Duodenal mucosa (tissue), 2 donors: ENCODE measurements at regions not wholly inside any gene's neighbourhood (a gene's known extent, or its start where the extent isn't known, plus 50 kb on each side); places are given as distances from the start of the nearest gene placed in this dataset.

Experiments used
- H3K27ac ChIP-seq: one replicate; pipeline ENCODE4 v1.7.0; 2013; ENCODE audit warnings: low read depth, low read length
- H3K27me3 ChIP-seq, 2 donors: one replicate each; pipeline ENCODE4 v1.7.0; 2013; ENCODE audit warnings: low read length in 2 of 2, control low read depth in 1 of 2; ENCODE audit not compliant: insufficient read depth in 2 of 2, control insufficient read depth in 1 of 2
- H3K36me3 ChIP-seq, 2 donors: one replicate each; pipeline ENCODE4 v1.7.0; 2013; ENCODE audit warnings: low read length in 2 of 2, control low read depth in 1 of 2; ENCODE audit not compliant: insufficient read depth in 2 of 2, control insufficient read depth in 1 of 2
- H3K4me1 ChIP-seq, 2 donors: one replicate each; pipeline ENCODE4 v1.7.0; 2013; ENCODE audit warnings: low read length in 2 of 2, control low read depth in 1 of 2; ENCODE audit not compliant: insufficient read depth in 2 of 2, control insufficient read depth in 1 of 2
- H3K4me3 ChIP-seq, 2 donors: one replicate each; pipeline ENCODE4 v1.7.0; 2013; ENCODE audit warnings: low read length in 2 of 2, low read depth in 1 of 2
- H3K9ac ChIP-seq, 2 donors: one replicate each; pipeline ENCODE4 v1.7.0; 2013; ENCODE audit warnings: low read length in 2 of 2, low read depth in 1 of 2
- H3K9me3 ChIP-seq, 2 donors: one replicate each; pipeline ENCODE4 v1.7.0; 2013; ENCODE audit warnings: low read length in 2 of 2, control low read depth in 1 of 2; ENCODE audit not compliant: control insufficient read depth in 1 of 2

DNA sequence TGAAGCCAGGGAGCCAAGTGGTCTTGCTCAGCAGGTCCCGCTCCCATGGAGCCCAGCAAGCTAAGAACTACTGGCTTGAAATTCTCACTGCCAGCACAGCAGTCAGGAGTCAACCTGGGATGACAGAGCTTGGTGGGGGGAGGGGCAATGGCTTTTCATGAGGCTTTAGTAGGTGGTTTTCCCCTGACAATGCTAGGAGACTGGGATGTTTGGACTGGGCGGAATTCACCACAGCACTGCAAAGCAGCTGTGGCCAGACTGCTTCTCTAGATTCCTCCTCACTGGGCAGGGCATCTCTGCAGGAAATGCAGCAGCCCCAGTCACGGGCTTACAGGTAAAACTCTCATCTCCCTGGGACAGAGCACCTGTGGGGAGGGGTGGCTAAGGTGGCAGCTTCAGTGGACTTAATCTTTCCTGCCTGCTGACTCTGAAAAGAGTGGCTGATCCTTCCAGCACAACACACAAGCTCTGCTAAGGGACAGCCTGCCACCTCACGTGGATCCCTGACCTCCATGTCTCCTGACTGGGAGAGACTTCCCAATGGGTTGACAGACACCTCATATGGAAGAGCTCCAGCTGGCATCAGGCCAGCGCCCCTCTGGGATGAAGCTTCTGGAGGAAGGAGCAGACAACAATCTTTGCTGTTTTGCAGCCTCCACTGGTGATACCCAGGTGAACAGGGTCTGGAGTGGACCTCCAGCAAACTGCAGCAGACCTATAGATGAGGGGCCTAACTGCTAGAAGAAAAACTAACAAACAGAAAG lies 349.7 kb upstream of the ST6GAL2 start:
- Histone ChIP-seq H3K36me3 (no peaks in the 10 kb centered on the region), H3K4me1 (no peaks in the 10 kb centered on the region), H3K27me3 (no peaks in the 10 kb centered on the region), H3K9me3 (no peaks in the 10 kb centered on the region), H3K9ac (no peak overlapping the region), H3K4me3 (no peak overlapping the region), H3K27ac (no peak overlapping the region)

- no peak overlapping the region for H3K27ac ChIP-seq
- no peak overlapping the region for H3K9ac ChIP-seq
- H3K36me3 ChIP-seq: no peaks in the 10 kb centered on the region
- H3K27me3 ChIP-seq: no peaks in the 10 kb centered on the region
- no peak overlapping the region for H3K4me3 ChIP-seq
- no peaks in the 10 kb centered on the region for H3K4me1 ChIP-seq
- no peaks in the 10 kb centered on the region for H3K9me3 ChIP-seq
These were observed 356.8 kb upstream of the ST6GAL2 start for GRCh38 chr2:107242811-107243210.

GRCh38 chr2:107248932-107249331 lies 363.0 kb upstream of the ST6GAL2 start:
- no peaks in the 10 kb centered on the region for H3K9me3 ChIP-seq
- H3K36me3 ChIP-seq: no peaks in the 10 kb centered on the region
- no peak overlapping the region for H3K9ac ChIP-seq
- no peak overlapping the region for H3K4me3 ChIP-seq
- no peak overlapping the region for H3K27ac ChIP-seq
- no peaks in the 10 kb centered on the region for H3K27me3 ChIP-seq
- no peaks in the 10 kb centered on the region for H3K4me1 ChIP-seq

GRCh38 chr2:107255744-107256143 lies 369.8 kb upstream of the ST6GAL2 start:
- Histone ChIP-seq H3K9me3 (peaks cover 0 to 4% of the 10 kb centered on the region in 2 donors), H3K9ac (no peak overlapping the region), H3K4me3 (no peak overlapping the region), H3K27ac (no peak overlapping the region), H3K27me3 (no peaks in the 10 kb centered on the region), H3K36me3 (no peaks in the 10 kb centered on the region), H3K4me1 (no peaks in the 10 kb centered on the region)

DNA sequence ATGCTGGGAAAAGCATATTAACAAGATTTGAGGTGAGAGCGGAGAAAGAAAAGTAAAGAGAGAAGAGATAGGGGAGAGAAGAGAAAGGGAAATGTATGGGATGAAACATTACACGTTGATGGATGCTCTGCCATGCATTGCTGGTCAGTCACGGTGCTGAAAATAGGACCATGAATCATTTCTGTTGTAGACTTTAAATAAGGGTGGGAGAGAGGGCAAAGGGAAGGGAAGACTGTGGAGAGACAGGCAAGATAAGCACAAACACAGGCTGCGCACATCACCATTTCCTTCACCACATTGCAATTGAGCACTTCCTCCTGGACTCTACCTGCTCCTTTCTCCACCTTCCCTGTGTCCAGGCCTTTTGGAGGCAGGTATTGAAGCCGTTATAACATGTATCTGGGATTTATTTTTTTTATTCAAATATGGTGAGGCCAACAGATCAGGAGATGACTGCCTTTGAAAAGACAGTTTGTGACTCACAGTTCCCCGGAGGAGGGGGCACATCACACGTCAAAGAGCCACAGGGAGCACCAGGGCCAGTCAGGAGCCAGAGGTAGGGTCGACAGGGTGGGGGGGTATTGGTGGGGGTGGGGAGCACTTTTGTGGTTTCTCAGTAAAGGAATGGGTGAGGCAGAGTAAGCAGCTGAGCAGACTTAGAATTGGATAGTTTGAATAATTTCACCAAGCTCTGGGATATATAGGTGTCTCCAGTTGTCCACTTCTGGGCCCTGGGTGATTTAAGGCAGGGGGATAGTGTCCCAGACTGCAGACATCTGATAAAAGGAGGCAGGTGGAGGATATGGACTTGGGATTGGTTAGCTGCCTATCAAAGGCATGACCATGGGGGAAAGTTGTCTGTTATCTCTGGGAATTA lies 372.8 kb upstream of the ST6GAL2 start:
- Histone ChIP-seq H3K27me3 (no peaks in the 10 kb centered on the region), H3K9me3 (peaks cover 0 to 4% of the 10 kb centered on the region in 2 donors), H3K27ac (no peak overlapping the region), H3K9ac (no peak overlapping the region), H3K4me3 (no peak overlapping the region), H3K4me1 (no peaks in the 10 kb centered on the region), H3K36me3 (no peaks in the 10 kb centered on the region)

DNA sequence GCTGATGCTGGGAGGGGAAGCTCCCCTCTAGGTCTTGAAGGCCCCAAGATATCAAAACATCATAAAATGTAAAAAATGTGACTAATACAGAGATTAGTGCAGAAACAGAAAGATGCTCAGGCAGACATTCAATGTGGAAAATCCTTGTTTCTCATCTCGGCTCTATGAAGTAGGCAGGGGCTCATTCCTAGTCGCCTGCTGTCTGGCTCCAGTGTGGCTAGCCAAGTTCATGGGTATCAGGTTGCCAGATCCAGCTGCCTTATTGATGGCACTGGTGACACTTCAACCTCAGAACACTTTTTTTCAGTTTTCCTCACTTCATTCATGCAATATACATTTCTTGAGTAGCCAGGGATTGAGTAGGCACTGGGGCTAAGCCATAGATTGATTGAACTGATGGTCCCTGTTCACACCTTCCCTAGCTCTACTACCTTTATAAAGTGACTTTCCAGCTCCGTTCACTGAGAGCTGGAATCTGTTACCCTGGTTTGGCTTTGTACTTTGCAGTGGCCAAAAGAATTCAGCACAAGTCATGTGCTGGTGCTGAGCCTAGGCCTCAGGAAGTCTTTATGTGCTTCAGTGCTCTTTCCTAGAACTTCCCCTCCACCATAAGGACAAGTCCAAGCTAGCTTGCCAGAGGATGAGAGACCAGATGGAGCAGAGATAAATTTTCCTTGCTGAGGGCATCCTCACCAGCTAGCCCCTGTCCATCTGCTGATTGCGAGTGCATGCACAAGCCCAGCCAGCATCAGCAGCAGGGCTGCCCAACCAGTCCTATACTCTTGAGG lies 373.6 kb upstream of the ST6GAL2 start:
- peaks cover 0 to 4% of the 10 kb centered on the region in 2 donors for H3K9me3 ChIP-seq
- no peak overlapping the region for H3K9ac ChIP-seq
- no peaks in the 10 kb centered on the region for H3K4me1 ChIP-seq
- H3K27ac ChIP-seq: no peak overlapping the region
- no peak overlapping the region for H3K4me3 ChIP-seq
- H3K36me3 ChIP-seq: no peaks in the 10 kb centered on the region
- no peaks in the 10 kb centered on the region for H3K27me3 ChIP-seq

- H3K9ac ChIP-seq: no peak overlapping the region
- H3K9me3 ChIP-seq: peaks cover 0 to 4% of the 10 kb centered on the region in 2 donors
- no peak overlapping the region for H3K27ac ChIP-seq
- no peaks in the 10 kb centered on the region for H3K36me3 ChIP-seq
- H3K4me3 ChIP-seq: no peak overlapping the region
- H3K27me3 ChIP-seq: no peaks in the 10 kb centered on the region
- H3K4me1 ChIP-seq: no peaks in the 10 kb centered on the region
These were observed 377.7 kb upstream of the ST6GAL2 start for GRCh38 chr2:107263628-107264027.

- Histone ChIP-seq H3K9me3 (peaks cover 0 to 4% of the 10 kb centered on the region in 2 donors), H3K9ac (no peak overlapping the region), H3K4me1 (no peaks in the 10 kb centered on the region), H3K36me3 (no peaks in the 10 kb centered on the region), H3K27ac (no peak overlapping the region), H3K4me3 (no peak overlapping the region), H3K27me3 (no peaks in the 10 kb centered on the region)
These were observed 378.2 kb upstream of the ST6GAL2 start for GRCh38 chr2:107264184-107264583.

GRCh38 chr2:107266555-107266954 lies 380.6 kb upstream of the ST6GAL2 start:
- H3K9ac ChIP-seq: no peak overlapping the region
- no peak overlapping the region for H3K4me3 ChIP-seq
- H3K36me3 ChIP-seq: no peaks in the 10 kb centered on the region
- H3K9me3 ChIP-seq: no peaks in the 10 kb centered on the region
- no peak overlapping the region for H3K27ac ChIP-seq
- H3K4me1 ChIP-seq: no peaks in the 10 kb centered on the region
- H3K27me3 ChIP-seq: no peaks in the 10 kb centered on the region

GRCh38 chr2:107267086-107267485 lies 381.1 kb upstream of the ST6GAL2 start:
- Histone ChIP-seq H3K9ac (no peak overlapping the region), H3K4me3 (no peak overlapping the region), H3K36me3 (no peaks in the 10 kb centered on the region), H3K9me3 (no peaks in the 10 kb centered on the region), H3K4me1 (no peaks in the 10 kb centered on the region), H3K27ac (no peak overlapping the region), H3K27me3 (no peaks in the 10 kb centered on the region)
